Upper lobe of right lung (tissue), 1 donor: ENCODE measurements at regions not wholly inside any gene's neighbourhood (a gene's known extent, or its start where the extent isn't known, plus 50 kb on each side); places are given as distances from the start of the nearest gene placed in this dataset.

ENCODE experiments used
- ATAC-seq: fragments of 200-7000 bp; cut with Tn5 transposase; one replicate; pipeline ENCODE4 v1.9.1; 2020; ENCODE audit warnings: mild to moderate bottlenecking, moderate library complexity
- DNase-seq: peaks from one replicate; pipeline ENCODE4 v3.0.0-alpha.2; 2020
- H3K27ac ChIP-seq: fragments of 200-600 bp; one replicate; pipeline ENCODE4 v1.8.0; 2022
- H3K27me3 ChIP-seq: fragments of 200-600 bp; one replicate; pipeline ENCODE4 v1.8.0; 2022; ENCODE audit warnings: mild to moderate bottlenecking
- H3K36me3 ChIP-seq: fragments of 200-600 bp; one replicate; pipeline ENCODE4 v1.8.0; 2022
- H3K4me1 ChIP-seq: fragments of 200-600 bp; one replicate; pipeline ENCODE4 v1.8.0; 2022
- H3K4me3 ChIP-seq: fragments of 200-600 bp; one replicate; pipeline ENCODE4 v1.8.0; 2022; ENCODE audit warnings: mild to moderate bottlenecking
- H3K9me3 ChIP-seq: fragments of 200-600 bp; one replicate; pipeline ENCODE4 v1.8.0; 2022
- intact Hi-C: fragments of 100-400 bp; cut with DNase I; formaldehyde crosslinking; loops from one replicate; pipeline ENCODE4 v1.11.0; 2022
- TF ChIP-seq, protein P1 (sequence below): fragments of 200-600 bp; IDR thresholded peaks from one replicate; pipeline ENCODE4 v1.8.0; 2022; ENCODE audit warnings: antibody characterized with exemption
- donor health status: DM: no; HTN: yes; CAD: no; lungs with severe emphysema.

DNA sequence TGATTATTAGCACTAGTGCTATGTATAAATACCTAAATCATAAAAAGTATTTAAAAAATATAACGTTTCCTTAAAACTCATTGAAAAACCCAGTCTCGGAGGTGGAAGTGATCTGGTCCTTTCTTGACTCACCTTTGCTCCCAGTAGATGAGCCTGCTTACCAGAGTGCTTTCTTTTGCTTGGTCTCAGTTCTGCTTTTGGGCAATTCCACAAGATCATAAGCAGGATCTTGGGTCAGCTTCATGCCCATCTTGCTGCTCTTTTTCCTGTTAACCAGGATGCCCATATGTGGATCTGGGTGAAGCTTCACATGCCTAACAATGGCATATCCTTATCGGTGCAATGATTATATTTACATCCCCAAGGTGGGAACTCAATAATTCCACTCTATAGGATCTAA is 332.1 kb upstream of the FAM98A start:
- Histone ChIP-seq H3K4me3 (no peak overlapping the region), H3K27me3 (no peaks in the 10 kb centered on the region), H3K36me3 (no peaks in the 10 kb centered on the region), H3K9me3 (no peaks in the 10 kb centered on the region), H3K4me1 (no peaks in the 10 kb centered on the region), H3K27ac (no peak overlapping the region)
- no peak for ATAC-seq
- TF ChIP-seq, protein P1, sequence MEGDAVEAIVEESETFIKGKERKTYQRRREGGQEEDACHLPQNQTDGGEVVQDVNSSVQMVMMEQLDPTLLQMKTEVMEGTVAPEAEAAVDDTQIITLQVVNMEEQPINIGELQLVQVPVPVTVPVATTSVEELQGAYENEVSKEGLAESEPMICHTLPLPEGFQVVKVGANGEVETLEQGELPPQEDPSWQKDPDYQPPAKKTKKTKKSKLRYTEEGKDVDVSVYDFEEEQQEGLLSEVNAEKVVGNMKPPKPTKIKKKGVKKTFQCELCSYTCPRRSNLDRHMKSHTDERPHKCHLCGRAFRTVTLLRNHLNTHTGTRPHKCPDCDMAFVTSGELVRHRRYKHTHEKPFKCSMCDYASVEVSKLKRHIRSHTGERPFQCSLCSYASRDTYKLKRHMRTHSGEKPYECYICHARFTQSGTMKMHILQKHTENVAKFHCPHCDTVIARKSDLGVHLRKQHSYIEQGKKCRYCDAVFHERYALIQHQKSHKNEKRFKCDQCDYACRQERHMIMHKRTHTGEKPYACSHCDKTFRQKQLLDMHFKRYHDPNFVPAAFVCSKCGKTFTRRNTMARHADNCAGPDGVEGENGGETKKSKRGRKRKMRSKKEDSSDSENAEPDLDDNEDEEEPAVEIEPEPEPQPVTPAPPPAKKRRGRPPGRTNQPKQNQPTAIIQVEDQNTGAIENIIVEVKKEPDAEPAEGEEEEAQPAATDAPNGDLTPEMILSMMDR: no peak
- no peak for DNase-seq
- intact Hi-C loops: no loop called here

DNA sequence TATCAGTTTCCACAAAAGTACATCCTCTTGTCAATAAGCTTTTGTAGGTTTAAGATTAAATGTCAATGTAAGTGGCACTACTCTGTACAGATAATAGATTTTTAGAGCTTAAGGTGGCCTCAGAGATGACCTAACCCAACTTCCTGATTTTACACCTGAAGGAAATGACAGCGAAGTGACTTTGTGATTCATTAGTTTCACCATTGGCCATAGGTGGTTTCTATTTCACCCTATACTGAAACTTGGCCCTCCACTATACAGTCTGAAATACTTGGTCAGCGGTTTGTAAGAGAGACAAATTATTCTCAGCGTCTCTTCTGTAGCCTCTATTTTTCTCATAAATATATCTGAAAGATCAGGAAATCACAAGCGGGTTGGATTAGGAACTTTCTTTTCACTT is 330.4 kb upstream of the FAM98A start:
- ATAC-seq (no peak), DNase-seq (no peak)
- intact Hi-C loops: no loop called here
- H3K36me3 ChIP-seq: no peaks in the 10 kb centered on the region
- H3K4me3 ChIP-seq: no peak overlapping the region
- H3K9me3 ChIP-seq: no peaks in the 10 kb centered on the region
- H3K27me3 ChIP-seq: no peaks in the 10 kb centered on the region
- H3K27ac ChIP-seq: no peak overlapping the region
- TF ChIP-seq, protein P1: no peak
- no peaks in the 10 kb centered on the region for H3K4me1 ChIP-seq

DNA sequence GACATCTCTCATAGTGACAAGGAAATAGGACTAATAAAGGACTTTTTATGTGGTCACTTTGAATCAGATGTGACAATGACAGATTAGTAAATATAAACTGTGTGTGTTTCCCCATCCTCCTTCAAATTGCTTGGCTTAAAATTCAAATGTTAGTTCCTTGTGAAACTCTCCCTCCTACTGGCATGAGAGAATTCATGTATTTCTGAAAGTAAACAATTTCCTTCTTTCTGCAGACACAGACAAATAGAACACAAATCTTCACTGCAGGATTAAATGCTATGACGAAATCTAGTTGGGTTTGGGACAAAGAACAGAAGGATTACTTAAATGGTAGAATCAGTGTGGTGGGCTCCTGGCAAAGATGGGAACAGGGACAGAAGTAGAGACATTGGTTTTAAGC is 328.7 kb upstream of the FAM98A start:
- Histone ChIP-seq H3K36me3 (no peaks in the 10 kb centered on the region), H3K27me3 (no peaks in the 10 kb centered on the region), H3K9me3 (no peaks in the 10 kb centered on the region), H3K4me1 (no peaks in the 10 kb centered on the region), H3K27ac (no peak overlapping the region), H3K4me3 (no peak overlapping the region)
- DNase-seq (no peak), ATAC-seq (no peak)
- TF ChIP-seq, protein P1: no peak
- intact Hi-C loops: no loop called here

DNA sequence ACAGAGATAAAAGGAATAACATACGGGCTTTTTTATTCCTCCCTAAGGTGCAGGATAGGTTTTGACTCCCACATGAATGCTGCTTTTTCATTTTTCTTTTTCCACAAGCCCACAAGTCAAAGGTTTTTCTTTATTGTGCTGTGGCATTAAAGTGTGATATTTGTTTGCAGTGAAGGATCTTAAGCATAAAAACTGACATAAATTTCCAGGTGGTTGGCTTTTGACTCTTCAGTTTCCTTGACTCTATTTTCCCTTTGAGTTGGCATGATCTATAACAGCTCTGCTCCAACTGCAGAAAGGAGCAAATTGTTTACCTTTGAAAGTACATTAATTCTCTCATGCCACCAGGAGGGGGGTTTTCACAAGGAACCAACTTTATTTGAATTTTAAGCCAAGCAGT is 326.2 kb upstream of the FAM98A start:
- intact Hi-C loops: no loop called here
- no peak for DNase-seq
- no peaks in the 10 kb centered on the region for H3K4me1 ChIP-seq
- no peak overlapping the region for H3K27ac ChIP-seq
- no peak overlapping the region for H3K4me3 ChIP-seq
- H3K27me3 ChIP-seq: no peaks in the 10 kb centered on the region
- no peaks in the 10 kb centered on the region for H3K9me3 ChIP-seq
- TF ChIP-seq, protein P1: no peak
- no peaks in the 10 kb centered on the region for H3K36me3 ChIP-seq
- ATAC-seq: no peak

DNA sequence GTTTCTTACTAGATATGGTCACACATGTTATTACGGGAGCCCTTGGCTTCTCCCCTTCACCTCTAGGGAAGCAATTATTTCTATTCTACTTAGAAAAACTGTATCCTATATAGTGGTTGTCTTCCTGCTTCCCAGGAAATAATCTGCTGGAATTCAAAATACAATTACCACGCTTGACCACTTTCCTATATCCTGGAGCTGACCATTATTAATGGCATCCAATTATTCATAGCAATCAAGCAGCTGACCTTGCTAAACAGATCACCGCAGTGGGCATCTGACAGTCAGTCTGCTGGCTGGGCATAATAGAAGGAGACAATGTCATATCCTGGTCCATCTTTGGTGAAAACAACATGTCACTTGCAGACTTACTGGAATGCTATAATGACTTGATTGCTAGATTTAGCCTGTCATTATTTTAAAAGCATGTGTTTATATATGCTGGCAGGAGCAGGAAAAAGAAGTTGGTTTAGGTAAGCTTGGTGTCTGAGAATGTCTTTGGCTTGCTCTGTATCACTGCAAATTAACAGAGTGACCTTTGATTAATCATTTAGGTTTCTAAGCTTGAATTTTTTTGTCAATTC is 325.6 kb upstream of the FAM98A start:
- Histone ChIP-seq H3K9me3 (no peaks in the 10 kb centered on the region), H3K36me3 (no peaks in the 10 kb centered on the region), H3K27me3 (no peaks in the 10 kb centered on the region), H3K4me1 (no peaks in the 10 kb centered on the region), H3K4me3 (no peak overlapping the region), H3K27ac (no peak overlapping the region)
- ATAC-seq (no peak), DNase-seq (no peak)
- TF ChIP-seq, protein P1: no peak
- intact Hi-C loops: no loop called here

DNA sequence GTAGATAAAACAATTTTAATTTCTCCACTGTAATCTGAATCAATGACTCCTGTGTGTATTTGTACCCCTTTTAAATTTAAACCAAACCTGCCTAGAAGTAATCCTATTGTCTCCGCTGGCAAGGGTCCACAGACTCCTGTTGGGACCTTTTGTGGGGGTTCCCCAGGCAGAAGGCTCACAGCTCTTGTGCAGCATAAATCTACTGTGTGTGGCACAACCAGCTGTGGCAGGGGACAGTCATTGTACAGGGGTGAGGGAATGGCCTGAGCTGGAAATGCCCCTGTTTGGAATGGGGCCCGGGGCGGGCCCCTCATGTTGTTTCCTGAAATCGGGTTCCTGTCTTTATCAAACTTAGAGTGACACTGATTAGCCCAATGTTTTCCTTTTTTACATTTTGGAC is 318.2 kb upstream of the FAM98A start:
- DNase-seq (no peak), ATAC-seq (no peak)
- Histone ChIP-seq H3K4me3 (no peak overlapping the region), H3K4me1 (no peaks in the 10 kb centered on the region), H3K9me3 (no peaks in the 10 kb centered on the region), H3K27ac (no peak overlapping the region), H3K27me3 (no peaks in the 10 kb centered on the region), H3K36me3 (no peaks in the 10 kb centered on the region)
- TF ChIP-seq, protein P1: no peak
- intact Hi-C loops: no loop called here
